ENCODE measurements at regions not wholly inside any gene's neighbourhood (a gene's known extent, or its start where the extent isn't known, plus 50 kb on each side); places are given as distances from the start of the nearest gene placed in this dataset.

DNA sequence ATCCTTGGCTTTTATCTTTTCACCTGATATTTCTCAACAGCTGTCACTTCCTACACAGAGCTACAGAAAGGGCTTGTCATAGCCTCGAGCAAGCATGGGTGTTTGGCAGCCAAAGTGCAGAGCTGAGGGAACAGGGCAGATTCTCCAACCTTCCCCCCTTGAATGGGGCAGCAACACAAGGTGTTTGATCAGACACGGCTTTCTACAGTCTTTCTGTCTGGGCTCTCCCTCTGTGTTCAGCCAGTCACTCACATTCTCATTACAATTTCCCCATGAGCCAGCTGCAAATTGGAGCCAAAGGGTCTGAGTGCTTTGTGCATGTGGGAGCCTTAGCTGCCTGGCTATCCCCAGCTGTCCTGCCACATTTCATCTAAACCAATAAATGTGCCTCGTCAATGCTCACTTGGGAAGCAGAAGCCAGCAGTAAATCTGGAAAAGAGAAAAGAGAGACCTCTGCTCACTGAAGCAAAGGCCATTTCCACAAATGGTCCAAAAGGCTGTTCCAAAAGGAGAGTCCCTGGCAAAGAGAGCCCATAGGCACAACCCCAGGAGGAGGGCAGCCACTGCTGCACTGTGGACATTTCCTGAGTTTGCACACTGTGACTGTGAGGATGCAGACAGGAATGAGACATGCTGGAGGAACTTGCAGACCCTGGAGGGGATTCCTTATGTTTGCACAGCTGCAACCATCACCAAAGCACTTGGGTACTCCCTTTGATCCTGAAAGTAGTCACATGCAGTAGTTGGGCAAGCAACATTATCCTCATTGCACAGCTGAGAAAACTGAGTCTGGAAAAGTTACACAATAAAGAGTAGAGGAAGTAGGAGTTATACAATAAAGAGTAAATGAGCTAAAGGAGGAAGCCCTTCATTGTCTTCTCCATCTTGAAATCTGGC lies 186.8 kb downstream of the FAM181B start:
- Histone ChIP-seq H3K9me3 (peaks cover 0 to 5% (median 0%) of the 10 kb centered on the region in 12 donors), H3K4me3 (no peak overlapping the region), H3K27ac (no peak overlapping the region), H3K36me3 (no peaks in the 10 kb centered on the region), H3K27me3 (no peaks in the 10 kb centered on the region), H3K4me1 (no peaks in the 10 kb centered on the region)
- DNase-seq (no peak), ATAC-seq (peak in 1 of 4 donors; percentile 36)
- WGBS, 4 donors: 21 to 30% (median 25%) methylated on average over 3 of the region's 3 CpGs
- TF ChIP-seq, protein P1, sequence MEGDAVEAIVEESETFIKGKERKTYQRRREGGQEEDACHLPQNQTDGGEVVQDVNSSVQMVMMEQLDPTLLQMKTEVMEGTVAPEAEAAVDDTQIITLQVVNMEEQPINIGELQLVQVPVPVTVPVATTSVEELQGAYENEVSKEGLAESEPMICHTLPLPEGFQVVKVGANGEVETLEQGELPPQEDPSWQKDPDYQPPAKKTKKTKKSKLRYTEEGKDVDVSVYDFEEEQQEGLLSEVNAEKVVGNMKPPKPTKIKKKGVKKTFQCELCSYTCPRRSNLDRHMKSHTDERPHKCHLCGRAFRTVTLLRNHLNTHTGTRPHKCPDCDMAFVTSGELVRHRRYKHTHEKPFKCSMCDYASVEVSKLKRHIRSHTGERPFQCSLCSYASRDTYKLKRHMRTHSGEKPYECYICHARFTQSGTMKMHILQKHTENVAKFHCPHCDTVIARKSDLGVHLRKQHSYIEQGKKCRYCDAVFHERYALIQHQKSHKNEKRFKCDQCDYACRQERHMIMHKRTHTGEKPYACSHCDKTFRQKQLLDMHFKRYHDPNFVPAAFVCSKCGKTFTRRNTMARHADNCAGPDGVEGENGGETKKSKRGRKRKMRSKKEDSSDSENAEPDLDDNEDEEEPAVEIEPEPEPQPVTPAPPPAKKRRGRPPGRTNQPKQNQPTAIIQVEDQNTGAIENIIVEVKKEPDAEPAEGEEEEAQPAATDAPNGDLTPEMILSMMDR (IDR thresholded peaks at IDR 0.05): no peak
- no peak for TF ChIP-seq POLR2A (IDR thresholded peaks at IDR 0.05)
- intact Hi-C loops (cut with DNase I): loop anchor here in 1 of 10 donors (10.0 kb wide), 1 partner anchor 62 kb away; no protein-coding TSS in a partner anchor

DNA sequence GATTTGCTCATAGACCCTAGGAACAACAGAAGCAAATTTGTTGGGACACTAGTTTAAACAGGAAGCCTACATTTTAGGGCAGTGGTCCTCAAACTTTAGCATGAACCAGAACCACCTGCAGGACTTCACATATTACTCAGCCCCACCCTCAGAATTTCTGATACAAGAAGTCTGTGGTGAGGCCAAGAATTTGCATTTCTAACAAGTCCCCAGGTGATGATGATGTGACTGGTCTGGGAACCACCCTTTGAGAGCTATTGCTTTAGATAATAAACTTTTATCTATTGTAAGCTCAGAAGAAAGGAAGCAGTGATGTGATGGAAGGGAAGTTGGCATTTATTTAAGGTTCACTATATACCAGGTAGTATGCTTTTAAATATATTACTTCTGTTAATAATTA lies 194.0 kb downstream of the FAM181B start:
- ATAC-seq (no peak), DNase-seq (no peak)
- Histone ChIP-seq H3K27ac (no peak overlapping the region), H3K9me3 (no peaks in the 10 kb centered on the region), H3K4me3 (no peak overlapping the region), H3K4me1 (no peaks in the 10 kb centered on the region), H3K27me3 (no peaks in the 10 kb centered on the region), H3K36me3 (no peaks in the 10 kb centered on the region)
- intact Hi-C loops (cut with DNase I): loop anchor here in 2 of 10 donors (5.0 to 10.0 kb wide), 2 partner anchors 47 to 55 kb away; no protein-coding TSS in a partner anchor
- TF ChIP-seq, protein P1 (IDR thresholded peaks at IDR 0.05): no peak
- TF ChIP-seq POLR2A (IDR thresholded peaks at IDR 0.05): no peak

DNA sequence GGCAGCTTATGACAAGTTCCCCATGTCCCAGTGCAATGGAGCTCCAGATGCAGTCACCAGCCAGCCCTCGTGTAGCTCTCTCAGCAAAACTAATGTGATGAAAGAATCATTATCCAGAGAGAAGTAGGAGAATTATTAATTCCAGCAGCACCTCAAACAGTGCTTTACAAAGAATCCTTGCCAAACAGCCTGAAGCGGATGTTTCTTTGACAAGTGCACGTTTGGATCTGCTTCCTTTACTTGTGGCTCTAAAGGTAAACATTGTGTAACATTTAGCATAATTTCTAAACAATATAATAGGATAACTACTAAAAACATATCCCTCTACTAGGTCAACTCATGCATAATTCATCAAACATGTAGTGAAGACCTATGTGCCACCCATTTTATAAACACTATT lies 197.0 kb downstream of the FAM181B start:
- DNase-seq: no peak
- TF ChIP-seq POLR2A (IDR thresholded peaks at IDR 0.05): no peak
- TF ChIP-seq, protein P1 (IDR thresholded peaks at IDR 0.05): no peak
- H3K4me3 ChIP-seq: no peak overlapping the region
- H3K4me1 ChIP-seq: no peaks in the 10 kb centered on the region
- WGBS, 4 donors: 70 to 80% (median 74%) methylated on average over 3 of the region's 3 CpGs
- no peak overlapping the region for H3K27ac ChIP-seq
- ATAC-seq: no peak
- H3K27me3 ChIP-seq: no peaks in the 10 kb centered on the region
- H3K36me3 ChIP-seq: no peaks in the 10 kb centered on the region
- intact Hi-C loops (cut with DNase I): no loop called here
- H3K9me3 ChIP-seq: peaks cover 0 to 2% (median 0%) of the 10 kb centered on the region in 12 donors

DNA sequence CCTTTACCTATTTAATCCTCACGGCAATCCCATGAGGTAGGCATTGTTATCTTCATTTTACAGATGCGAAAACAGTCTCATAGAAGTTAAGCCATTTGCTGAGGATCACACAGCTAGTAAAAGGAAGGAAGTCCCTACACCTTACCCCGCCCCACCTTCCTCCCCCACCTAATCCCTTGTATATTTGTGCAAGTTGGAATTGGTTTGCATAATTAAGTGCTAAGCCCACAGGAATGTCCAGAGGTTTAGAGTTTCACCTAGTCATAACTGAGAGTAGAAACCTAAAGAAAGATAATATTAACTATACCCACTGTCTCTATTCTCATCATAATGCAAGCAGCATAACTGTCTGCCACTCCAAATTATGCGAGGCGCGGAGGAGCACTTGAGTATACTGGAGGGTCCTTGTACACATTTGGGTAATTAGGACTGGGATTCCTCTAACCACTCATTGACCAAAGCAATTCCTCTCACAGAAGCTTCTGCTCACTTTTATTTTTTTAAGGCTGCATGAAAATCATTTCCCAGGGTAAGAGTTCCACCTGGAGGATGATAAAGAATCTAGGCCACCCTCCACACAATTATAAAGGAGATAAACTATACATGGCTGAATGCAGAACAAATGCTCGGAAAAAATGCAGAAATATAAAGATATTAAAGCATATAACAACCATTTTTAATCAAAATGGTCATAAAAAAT lies 199.9 kb downstream of the FAM181B start:
- Histone ChIP-seq H3K4me3 (no peak overlapping the region), H3K36me3 (no peaks in the 10 kb centered on the region), H3K27me3 (no peaks in the 10 kb centered on the region), H3K4me1 (no peaks in the 10 kb centered on the region), H3K27ac (no peak overlapping the region), H3K9me3 (peaks cover 0 to 6% (median 0%) of the 10 kb centered on the region in 12 donors)
- ATAC-seq: no peak
- WGBS, 4 donors: 72 to 76% (median 74%) methylated on average over 7 of the region's 7 CpGs
- intact Hi-C loops (cut with DNase I): no loop called here
- TF ChIP-seq, protein P1 (IDR thresholded peaks at IDR 0.05): no peak
- no peak for TF ChIP-seq POLR2A (IDR thresholded peaks at IDR 0.05)
- no peak for DNase-seq

Data from heart left ventricle (tissue), 16 donors.